GM12892 (cell line): ENCODE measurements at regions not wholly inside any gene's neighbourhood (a gene's known extent, or its start where the extent isn't known, plus 50 kb on each side); places are given as distances from the start of the nearest gene placed in this dataset.

Experiments
- POLR2A ChIP-seq: IDR thresholded peaks from 2 replicates; pipeline ENCODE4 v1.6.1; 2011; ENCODE audit warnings: low read depth, low read length, control low read depth
- POLR2AphosphoS5 ChIP-seq: IDR thresholded peaks from 2 replicates; pipeline ENCODE4 v1.6.1; 2011; ENCODE audit warnings: low read depth, low read length, control low read depth

GRCh38 chr10:129272866-129273650 lies 194.0 kb upstream of the MGMT start:
- TF ChIP-seq POLR2A (no peak), POLR2AphosphoS5 (no peak)
